H1 (cell line): ENCODE measurements at regions not wholly inside any gene's neighbourhood (a gene's known extent, or its start where the extent isn't known, plus 50 kb on each side); places are given as distances from the start of the nearest gene placed in this dataset.

Experiments
- CTCF ChIP-seq, 3 experiments: IDR thresholded peaks; 1 replicate in 2 of 3; 2 replicates in 1 of 3; pipeline versions ENCODE4 v1.5.1 to v1.6.1; 2011; ENCODE audit warnings: low read length in 3 of 3, mild to moderate bottlenecking in 3 of 3, inconsistent platforms in 2 of 3, low read depth in 1 of 3, moderate library complexity in 1 of 3; ENCODE audit not compliant: insufficient read depth in 1 of 3; ENCODE audit errors: control extremely low read depth in 1 of 3
- EP300 ChIP-seq, 2 experiments: IDR thresholded peaks; 1 replicate in 1 of 2; 2 replicates in 1 of 2; pipeline ENCODE4 v1.6.1; 2011 to 2012; ENCODE audit warnings: low read depth in 2 of 2, low read length in 2 of 2, mild to moderate bottlenecking in 2 of 2, borderline replicate concordance in 1 of 2, inconsistent platforms in 1 of 2, moderate library complexity in 1 of 2
- EZH2 ChIP-seq: fragments of 200-600 bp; sonication (generic); IDR thresholded peaks from 2 replicates; pipeline ENCODE4 v1.7.1; 2012; ENCODE audit warnings: low read depth, mild to moderate bottlenecking, moderate library complexity, low read length, inconsistent platforms; ENCODE audit not compliant: severe bottlenecking
- GTF2F1 ChIP-seq: IDR thresholded peaks from 2 replicates; pipeline ENCODE4 v1.6.1; 2012; ENCODE audit warnings: low read depth, low read length, improper control_type of control experiment, borderline replicate concordance
- MAX ChIP-seq: IDR thresholded peaks from 2 replicates; pipeline ENCODE4 v1.6.1; 2012; ENCODE audit warnings: inconsistent platforms
- POLR2A ChIP-seq, 2 experiments: IDR thresholded peaks; 1 replicate in 1 of 2; 2 replicates in 1 of 2; pipeline ENCODE4 v1.6.1; 2011; ENCODE audit warnings: low read depth in 2 of 2, low read length in 2 of 2, mild to moderate bottlenecking in 2 of 2; ENCODE audit errors: control extremely low read depth in 1 of 2
- TBP ChIP-seq: IDR thresholded peaks from 2 replicates; pipeline ENCODE4 v1.6.1; 2011; ENCODE audit warnings: low read depth, low read length, improper control_type of control experiment
- ZNF274 ChIP-seq: IDR thresholded peaks from 2 replicates; pipeline ENCODE4 v1.7.0; 2012; ENCODE audit warnings: low read length, borderline replicate concordance; ENCODE audit errors: extremely low read depth

DNA sequence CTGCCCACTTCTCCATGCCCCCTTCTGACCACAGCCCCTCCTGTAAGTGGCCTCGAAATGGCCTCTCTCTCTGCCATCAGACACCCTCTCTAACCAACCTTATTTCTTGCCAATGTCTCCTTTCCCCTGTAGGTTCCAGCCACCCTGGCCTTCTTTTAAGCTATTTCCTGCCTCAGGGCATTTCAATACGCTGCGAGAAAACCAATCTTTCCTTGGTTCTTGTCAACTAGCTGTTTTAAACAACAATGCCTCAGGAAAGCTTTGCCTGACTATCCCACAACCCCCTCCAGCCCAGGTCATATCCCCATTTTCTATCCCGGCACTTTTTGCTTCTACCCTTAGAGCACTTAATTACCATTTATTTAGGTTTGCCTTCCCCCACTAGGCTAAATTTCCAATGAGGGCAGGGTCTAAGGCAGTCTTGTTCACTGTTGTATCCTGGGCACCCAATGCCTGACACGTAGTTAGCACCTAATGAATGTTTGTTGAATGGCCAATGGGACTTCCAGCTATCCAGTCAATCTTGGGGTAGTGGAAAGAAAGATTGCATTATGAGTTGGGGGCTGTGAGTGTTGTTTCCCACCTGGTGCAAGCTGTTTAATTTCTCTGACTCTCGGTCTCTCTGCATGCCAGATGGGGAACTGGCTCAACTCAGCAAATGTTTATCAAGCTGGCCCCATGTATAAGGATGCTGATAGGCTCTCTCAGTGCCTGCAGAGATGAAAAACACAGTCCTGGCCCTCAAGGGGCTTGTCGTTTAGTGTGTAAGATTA lies 291.2 kb downstream of the SRBD1 start:
- TF ChIP-seq POLR2A (IDR thresholded peaks at IDR 0.05; ENCODE audit: control extremely low read depth in 1 of 2, low read depth in 2 of 2, low read length in 2 of 2) (no peak), EZH2 (no peak), CTCF (IDR thresholded peaks at IDR 0.05; ENCODE audit: control extremely low read depth in 1 of 3, insufficient read depth in 1 of 3, low read depth in 1 of 3, low read length in 3 of 3) (no peak), ZNF274 (no peak), EP300 (IDR thresholded peaks at IDR 0.05; ENCODE audit: borderline replicate concordance in 1 of 2, low read depth in 2 of 2, low read length in 2 of 2) (no peak), TBP (no peak), GTF2F1 (no peak), MAX (no peak)
